BLaER1 treated with 17β-estradiol and CSF1 and Interleukin-3, amounts not matched to agents 10 nM and 100 nM (cell line): ENCODE measurements at regions not wholly inside any gene's neighbourhood (a gene's known extent, or its start where the extent isn't known, plus 50 kb on each side); places are given as distances from the start of the nearest gene placed in this dataset.

Source experiments
- H3K27ac ChIP-seq, 11 experiments: shearing (Covaris generic); formaldehyde crosslinking; 2 replicates each; pipeline ENCODE4 v1.8.1; 2022
- H3K27me3 ChIP-seq, 11 experiments: shearing (Covaris generic); formaldehyde crosslinking; 2 replicates each; pipeline ENCODE4 v1.8.1; 2022
- H3K36me3 ChIP-seq, 11 experiments: shearing (Covaris generic); formaldehyde crosslinking; 2 replicates each; pipeline ENCODE4 v1.8.1; 2022
- H3K4me1 ChIP-seq, 10 experiments: shearing (Covaris generic); formaldehyde crosslinking; 2 replicates each; pipeline ENCODE4 v1.8.1; 2022
- H3K4me2 ChIP-seq, 11 experiments: shearing (Covaris generic); formaldehyde crosslinking; 2 replicates each; pipeline ENCODE4 v1.8.1; 2022
- H3K4me3 ChIP-seq, 10 experiments: shearing (Covaris generic); formaldehyde crosslinking; 2 replicates each; pipeline ENCODE4 v1.8.1; 2022
- H3K9ac ChIP-seq, 11 experiments: shearing (Covaris generic); formaldehyde crosslinking; 2 replicates each; pipeline ENCODE4 v1.8.1; 2022
- H3K9me3 ChIP-seq, 11 experiments: shearing (Covaris generic); formaldehyde crosslinking; replicated peaks in 1 of 11; 2 replicates each; pipeline ENCODE4 v1.8.1; 2022
- H4K20me1 ChIP-seq, 11 experiments: shearing (Covaris generic); formaldehyde crosslinking; 2 replicates each; pipeline ENCODE4 v1.8.1; 2022
- Cebpa-rat ChIP-seq, 11 experiments: shearing (Covaris generic); IDR thresholded peaks; 2 replicates each; pipeline ENCODE4 v1.8.1; 2022

GRCh38 chr12:131525795-131526508 is 184.9 kb upstream of the SFSWAP start:
- no peaks in the 10 kb centered on the region for H3K36me3 ChIP-seq
- no peaks in the 10 kb centered on the region for H4K20me1 ChIP-seq
- H3K27ac ChIP-seq = no peak overlapping the region
- H3K27me3 ChIP-seq = no peaks in the 10 kb centered on the region
- H3K9ac ChIP-seq = no peak overlapping the region
- TF ChIP-seq Cebpa-rat (IDR thresholded peaks at IDR 0.05) = no peak
- H3K9me3 ChIP-seq = peaks cover 0 to 9% (median 0%) of the 10 kb centered on the region in 11 experiments; a peak in 2 of 22 replicates
- H3K4me1 ChIP-seq = peaks cover 0 to 8% (median 4%) of the 10 kb centered on the region in 10 experiments; a peak in 6 of 20 replicates
- no peak overlapping the region for H3K4me2 ChIP-seq
- no peak overlapping the region for H3K4me3 ChIP-seq

GRCh38 chr12:131527092-131527491 is 183.8 kb upstream of the SFSWAP start:
- Histone ChIP-seq H3K27me3 (no peaks in the 10 kb centered on the region), H3K9me3 (peaks cover 0 to 9% (median 0%) of the 10 kb centered on the region in 11 experiments; a peak in 2 of 22 replicates), H4K20me1 (no peaks in the 10 kb centered on the region), H3K4me3 (no peak overlapping the region), H3K9ac (no peak overlapping the region), H3K4me1 (peaks cover 0 to 8% (median 4%) of the 10 kb centered on the region in 10 experiments; a peak in 6 of 20 replicates), H3K36me3 (no peaks in the 10 kb centered on the region), H3K4me2 (no peak overlapping the region), H3K27ac (no peak overlapping the region)
- no peak for TF ChIP-seq Cebpa-rat (IDR thresholded peaks at IDR 0.05)

- no peak overlapping the region for H3K9ac ChIP-seq
- H4K20me1 ChIP-seq = no peaks in the 10 kb centered on the region
- H3K4me1 ChIP-seq = peaks cover 0 to 8% (median 4%) of the 10 kb centered on the region in 10 experiments; a peak in 6 of 20 replicates
- H3K9me3 ChIP-seq = peaks cover 0 to 9% (median 0%) of the 10 kb centered on the region in 11 experiments; a peak in 2 of 22 replicates
- no peak overlapping the region for H3K4me3 ChIP-seq
- no peaks in the 10 kb centered on the region for H3K27me3 ChIP-seq
- no peak overlapping the region for H3K4me2 ChIP-seq
- no peak for TF ChIP-seq Cebpa-rat (IDR thresholded peaks at IDR 0.05)
- H3K36me3 ChIP-seq = no peaks in the 10 kb centered on the region
- no peak overlapping the region for H3K27ac ChIP-seq
These were observed 183.2 kb upstream of the SFSWAP start for GRCh38 chr12:131527736-131528135.

GRCh38 chr12:131528144-131528543 is 182.7 kb upstream of the SFSWAP start:
- H4K20me1 ChIP-seq = no peaks in the 10 kb centered on the region
- peak overlapping the region in 1 of 11 experiments; percentile 28; a peak in 1 of 22 replicates for H3K27ac ChIP-seq
- no peak overlapping the region for H3K9ac ChIP-seq
- peaks cover 0 to 8% (median 4%) of the 10 kb centered on the region in 10 experiments; a peak in 6 of 20 replicates for H3K4me1 ChIP-seq
- no peaks in the 10 kb centered on the region for H3K36me3 ChIP-seq
- no peaks in the 10 kb centered on the region for H3K27me3 ChIP-seq
- H3K9me3 ChIP-seq = peaks cover 0 to 9% (median 0%) of the 10 kb centered on the region in 11 experiments; a peak in 2 of 22 replicates
- H3K4me3 ChIP-seq = no peak overlapping the region
- TF ChIP-seq Cebpa-rat (IDR thresholded peaks at IDR 0.05) = no peak
- peak overlapping the region in 3 of 11 experiments; percentile 11 to 31 (median 20); a peak in 3 of 22 replicates for H3K4me2 ChIP-seq

- H3K9me3 ChIP-seq = peaks cover 0 to 9% (median 0%) of the 10 kb centered on the region in 11 experiments; a peak in 2 of 22 replicates
- H3K27me3 ChIP-seq = no peaks in the 10 kb centered on the region
- H3K4me3 ChIP-seq = no peak overlapping the region
- H3K9ac ChIP-seq = no peak overlapping the region
- H4K20me1 ChIP-seq = no peaks in the 10 kb centered on the region
- peaks cover 0 to 8% (median 4%) of the 10 kb centered on the region in 10 experiments; a peak in 6 of 20 replicates for H3K4me1 ChIP-seq
- TF ChIP-seq Cebpa-rat (IDR thresholded peaks at IDR 0.05) = no peak
- peak overlapping the region in 1 of 11 experiments; percentile 28; a peak in 1 of 22 replicates for H3K27ac ChIP-seq
- H3K4me2 ChIP-seq = peak overlapping the region in 7 of 11 experiments; percentile 8 to 31 (median 18); a peak in 9 of 22 replicates
- no peaks in the 10 kb centered on the region for H3K36me3 ChIP-seq
These were observed 182.2 kb upstream of the SFSWAP start for GRCh38 chr12:131528667-131529066.

- Histone ChIP-seq H3K9ac (no peak overlapping the region), H4K20me1 (no peaks in the 10 kb centered on the region), H3K27me3 (no peaks in the 10 kb centered on the region), H3K4me3 (no peak overlapping the region), H3K27ac (no peak overlapping the region), H3K4me1 (peaks cover 0 to 8% (median 4%) of the 10 kb centered on the region in 10 experiments; a peak in 6 of 20 replicates), H3K36me3 (no peaks in the 10 kb centered on the region), H3K4me2 (peak overlapping the region in 3 of 11 experiments; percentile 11 to 25 (median 20); a peak in 4 of 22 replicates), H3K9me3 (peaks cover 0 to 9% (median 0%) of the 10 kb centered on the region in 11 experiments; a peak in 2 of 22 replicates)
- TF ChIP-seq Cebpa-rat (IDR thresholded peaks at IDR 0.05) = no peak
These were observed 181.5 kb upstream of the SFSWAP start for GRCh38 chr12:131529196-131530040.

GRCh38 chr12:131530041-131530332 is 180.9 kb upstream of the SFSWAP start:
- Histone ChIP-seq H3K9me3 (peaks cover 0 to 9% (median 0%) of the 10 kb centered on the region in 11 experiments; a peak in 2 of 22 replicates), H3K4me1 (peaks cover 0 to 8% (median 4%) of the 10 kb centered on the region in 10 experiments; a peak in 6 of 20 replicates), H4K20me1 (no peaks in the 10 kb centered on the region), H3K4me2 (no peak overlapping the region), H3K36me3 (no peaks in the 10 kb centered on the region), H3K27ac (no peak overlapping the region), H3K9ac (no peak overlapping the region), H3K4me3 (no peak overlapping the region), H3K27me3 (0 out of 22 replicates have a peak, but pooled peaks cover 0 to 1% (median 0%) of the 10 kb centered on the region in 11 experiments)
- no peak for TF ChIP-seq Cebpa-rat (IDR thresholded peaks at IDR 0.05)

- H3K4me1 ChIP-seq = peaks cover 0 to 8% (median 4%) of the 10 kb centered on the region in 10 experiments; a peak in 6 of 20 replicates
- H3K9ac ChIP-seq = no peak overlapping the region
- H3K9me3 ChIP-seq = peaks cover 0 to 9% (median 0%) of the 10 kb centered on the region in 11 experiments; a peak in 2 of 22 replicates
- no peak overlapping the region for H3K27ac ChIP-seq
- H3K4me3 ChIP-seq = no peak overlapping the region
- H3K36me3 ChIP-seq = no peaks in the 10 kb centered on the region
- no peak for TF ChIP-seq Cebpa-rat (IDR thresholded peaks at IDR 0.05)
- no peaks in the 10 kb centered on the region for H4K20me1 ChIP-seq
- 0 out of 22 replicates have a peak, but pooled peaks cover 0 to 3% (median 0%) of the 10 kb centered on the region in 11 experiments for H3K27me3 ChIP-seq
- H3K4me2 ChIP-seq = no peak overlapping the region
These were observed 180.5 kb upstream of the SFSWAP start for GRCh38 chr12:131530422-131530821.

GRCh38 chr12:131533139-131533538 is 177.8 kb upstream of the SFSWAP start:
- H3K4me1 ChIP-seq = peaks cover 0 to 8% (median 4%) of the 10 kb centered on the region in 10 experiments; a peak in 6 of 20 replicates
- H3K4me3 ChIP-seq = no peak overlapping the region
- peaks cover 0 to 9% (median 0%) of the 10 kb centered on the region in 11 experiments; a peak in 5 of 22 replicates for H3K27me3 ChIP-seq
- H3K9ac ChIP-seq = no peak overlapping the region
- H3K4me2 ChIP-seq = no peak overlapping the region
- H3K9me3 ChIP-seq = peaks cover 0 to 5% (median 0%) of the 10 kb centered on the region in 11 experiments; a peak in 2 of 22 replicates
- no peak for TF ChIP-seq Cebpa-rat (IDR thresholded peaks at IDR 0.05)
- no peaks in the 10 kb centered on the region for H3K36me3 ChIP-seq
- no peak overlapping the region for H3K27ac ChIP-seq
- no peaks in the 10 kb centered on the region for H4K20me1 ChIP-seq
